ENCODE measurements at regions not wholly inside any gene's neighbourhood (a gene's known extent, or its start where the extent isn't known, plus 50 kb on each side); places are given as distances from the start of the nearest gene placed in this dataset.

DNA sequence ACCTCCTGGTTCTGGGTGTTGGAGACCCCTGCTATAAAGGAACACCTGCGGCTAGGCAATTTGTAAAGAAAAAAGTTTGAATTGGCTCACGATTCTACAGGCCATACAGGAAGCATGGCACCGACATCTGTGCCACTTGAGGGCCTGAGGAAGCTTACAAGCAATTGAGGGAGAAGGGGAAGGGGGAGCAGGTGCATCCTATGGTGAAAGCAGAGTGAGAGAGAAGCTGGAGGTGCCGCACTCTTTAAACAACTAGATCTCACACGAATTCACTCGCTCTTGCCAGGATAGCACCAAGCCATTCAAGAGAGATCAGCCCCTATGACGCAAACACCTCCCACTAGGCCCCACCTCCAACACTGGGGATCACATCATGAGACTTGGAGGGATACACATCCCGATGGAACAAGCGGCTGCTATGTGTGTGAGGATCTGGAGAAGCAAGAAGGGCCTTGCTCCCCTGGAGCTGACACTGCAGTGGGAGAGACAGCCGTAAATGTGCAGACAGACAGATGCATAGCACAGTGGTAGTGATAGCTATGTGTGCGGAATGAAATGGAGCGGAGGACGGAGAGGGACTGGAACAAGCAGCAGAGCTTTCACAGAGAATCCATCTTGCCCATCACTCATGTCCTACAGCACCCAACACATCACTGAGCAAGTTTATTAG is 60.7 kb upstream of the HELT start:
- Histone ChIP-seq H3K27ac (no peak overlapping the region), H3K27me3 (no peaks in the 10 kb centered on the region), H3K4me3 (no peak overlapping the region), H3K36me3 (no peaks in the 10 kb centered on the region), H3K4me1 (peaks cover 0 to 24% (median 7%) of the 10 kb centered on the region in 4 donors), H3K9me3 (no peaks in the 10 kb centered on the region)
- ATAC-seq (no peak), DNase-seq (peak in 1 of 3 donors; percentile 33)
- TF ChIP-seq, protein P1, sequence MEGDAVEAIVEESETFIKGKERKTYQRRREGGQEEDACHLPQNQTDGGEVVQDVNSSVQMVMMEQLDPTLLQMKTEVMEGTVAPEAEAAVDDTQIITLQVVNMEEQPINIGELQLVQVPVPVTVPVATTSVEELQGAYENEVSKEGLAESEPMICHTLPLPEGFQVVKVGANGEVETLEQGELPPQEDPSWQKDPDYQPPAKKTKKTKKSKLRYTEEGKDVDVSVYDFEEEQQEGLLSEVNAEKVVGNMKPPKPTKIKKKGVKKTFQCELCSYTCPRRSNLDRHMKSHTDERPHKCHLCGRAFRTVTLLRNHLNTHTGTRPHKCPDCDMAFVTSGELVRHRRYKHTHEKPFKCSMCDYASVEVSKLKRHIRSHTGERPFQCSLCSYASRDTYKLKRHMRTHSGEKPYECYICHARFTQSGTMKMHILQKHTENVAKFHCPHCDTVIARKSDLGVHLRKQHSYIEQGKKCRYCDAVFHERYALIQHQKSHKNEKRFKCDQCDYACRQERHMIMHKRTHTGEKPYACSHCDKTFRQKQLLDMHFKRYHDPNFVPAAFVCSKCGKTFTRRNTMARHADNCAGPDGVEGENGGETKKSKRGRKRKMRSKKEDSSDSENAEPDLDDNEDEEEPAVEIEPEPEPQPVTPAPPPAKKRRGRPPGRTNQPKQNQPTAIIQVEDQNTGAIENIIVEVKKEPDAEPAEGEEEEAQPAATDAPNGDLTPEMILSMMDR (IDR thresholded peaks at IDR 0.05) = no peak
- no peak for TF ChIP-seq POLR2A (IDR thresholded peaks at IDR 0.05)
- intact Hi-C loops (cut with DNase I) = no loop called here
- 84% methylated on average over 9 of the region's 13 CpGs for WGBS (ENCODE audit: insufficient coverage, low coverage, low lambda C conversion rate, missing lambda C conversion rate)

DNA sequence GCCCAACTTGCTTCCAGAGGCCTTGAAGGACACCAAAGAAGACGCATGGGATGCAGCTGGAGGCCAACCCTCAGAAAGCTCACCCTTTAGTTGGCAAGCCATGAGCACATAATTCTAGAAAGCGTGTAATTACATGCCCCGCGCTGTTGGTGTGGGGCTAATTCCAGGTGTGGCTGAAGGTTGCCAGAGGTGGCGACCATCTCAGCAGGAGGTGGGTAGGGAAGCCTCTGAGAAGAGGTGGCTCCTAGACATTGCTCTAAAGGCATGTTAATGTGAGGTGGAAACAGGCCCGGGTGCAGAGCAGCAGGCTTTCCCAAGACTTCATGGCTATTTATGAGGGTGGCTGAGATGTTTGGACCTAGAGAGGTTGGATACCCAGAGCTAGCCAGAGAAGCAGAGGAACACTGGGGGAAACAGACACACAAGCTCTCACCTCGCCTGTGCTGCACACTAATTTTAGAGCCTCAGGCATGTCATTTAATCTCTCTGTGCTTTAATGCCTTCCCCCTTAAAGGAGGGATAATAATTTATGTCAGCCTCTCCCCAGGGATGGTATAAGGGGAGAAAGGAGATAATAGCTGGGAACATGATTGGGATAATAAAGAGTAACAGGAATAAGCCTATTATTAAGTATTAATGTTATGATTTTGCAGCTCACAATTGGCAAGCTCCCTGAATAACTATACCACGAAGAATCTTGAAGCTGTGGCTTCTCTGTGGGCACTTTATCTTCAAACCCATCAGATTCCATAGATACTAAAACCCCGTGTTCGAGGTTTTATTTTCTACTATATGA is 60.0 kb upstream of the HELT start:
- H3K4me3 ChIP-seq = no peak overlapping the region
- WGBS (ENCODE audit: insufficient coverage, low coverage, low lambda C conversion rate, missing lambda C conversion rate) = 70% methylated on average over 10 of the region's 10 CpGs
- peaks cover 0 to 24% (median 7%) of the 10 kb centered on the region in 4 donors for H3K4me1 ChIP-seq
- H3K27me3 ChIP-seq = no peaks in the 10 kb centered on the region
- DNase-seq = peak in 1 of 3 donors; percentile 31
- no peaks in the 10 kb centered on the region for H3K9me3 ChIP-seq
- H3K36me3 ChIP-seq = no peaks in the 10 kb centered on the region
- intact Hi-C loops (cut with DNase I) = no loop called here
- ATAC-seq = no peak
- H3K27ac ChIP-seq = no peak overlapping the region
- no peak for TF ChIP-seq POLR2A (IDR thresholded peaks at IDR 0.05)
- TF ChIP-seq, protein P1 (IDR thresholded peaks at IDR 0.05) = no peak

DNA sequence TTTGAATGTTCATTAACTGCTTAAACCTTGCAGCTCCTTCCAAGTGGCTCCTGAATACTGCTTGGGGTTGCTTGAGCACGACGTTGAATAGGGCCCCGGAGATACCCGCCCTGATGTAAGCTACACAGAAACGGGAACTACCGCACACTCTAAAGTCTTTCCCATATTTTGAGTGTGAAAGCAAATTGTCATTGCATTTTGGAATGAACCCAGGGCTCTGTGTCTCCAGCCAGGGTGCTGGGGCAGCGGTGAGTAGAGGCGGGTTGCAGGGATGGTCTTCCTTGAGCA is 59.4 kb upstream of the HELT start:
- no peak for DNase-seq
- Histone ChIP-seq H3K9me3 (no peaks in the 10 kb centered on the region), H3K27me3 (no peaks in the 10 kb centered on the region), H3K4me3 (no peak overlapping the region), H3K36me3 (no peaks in the 10 kb centered on the region), H3K4me1 (peaks cover 0 to 24% (median 7%) of the 10 kb centered on the region in 4 donors), H3K27ac (no peak overlapping the region)
- intact Hi-C loops (cut with DNase I) = no loop called here
- ATAC-seq = no peak
- WGBS (ENCODE audit: insufficient coverage, low coverage, low lambda C conversion rate, missing lambda C conversion rate) = 63% methylated on average over 8 of the region's 8 CpGs
- no peak for TF ChIP-seq POLR2A (IDR thresholded peaks at IDR 0.05)
- TF ChIP-seq, protein P1 (IDR thresholded peaks at IDR 0.05) = no peak

DNA sequence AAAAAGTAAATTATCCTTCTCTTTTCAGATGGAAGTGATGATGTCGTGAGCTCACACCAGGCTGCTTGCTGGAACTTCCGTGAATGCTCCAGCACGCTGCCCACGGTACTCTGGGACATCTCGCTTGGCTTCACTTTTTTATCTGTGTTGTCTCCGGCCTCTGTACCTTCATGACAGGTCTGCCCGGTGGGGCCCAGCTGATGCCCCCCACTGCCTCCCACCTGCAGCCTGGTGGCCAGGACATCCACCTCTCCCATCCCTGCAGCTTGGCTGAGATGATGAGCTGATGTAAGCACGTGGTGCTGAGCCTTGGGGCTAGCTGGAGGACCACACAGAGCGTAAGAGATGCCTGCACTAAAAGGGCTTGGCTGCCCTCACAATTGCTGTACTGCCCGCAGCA is 59.0 kb upstream of the HELT start:
- H3K4me1 ChIP-seq = peaks cover 0 to 24% (median 7%) of the 10 kb centered on the region in 4 donors

More for the DNA sequence above, 59.0 kb upstream of the HELT start:
- no peak overlapping the region for H3K4me3 ChIP-seq
- DNase-seq = peak in 1 of 3 donors; percentile 42
- no peak for ATAC-seq
- no peaks in the 10 kb centered on the region for H3K36me3 ChIP-seq
- peak overlapping the region in 1 of 3 donors; percentile 71 for H3K27ac ChIP-seq
- TF ChIP-seq, protein P1 (IDR thresholded peaks at IDR 0.05) = no peak
- TF ChIP-seq POLR2A (IDR thresholded peaks at IDR 0.05) = no peak
- intact Hi-C loops (cut with DNase I) = no loop called here
- 100% methylated on average over 1 of the region's 10 CpGs for WGBS (ENCODE audit: insufficient coverage, low coverage, low lambda C conversion rate, missing lambda C conversion rate)
- no peaks in the 10 kb centered on the region for H3K9me3 ChIP-seq
- H3K27me3 ChIP-seq = no peaks in the 10 kb centered on the region
